ENCODE measurements at regions not wholly inside any gene's neighbourhood (a gene's known extent, or its start where the extent isn't known, plus 50 kb on each side); places are given as distances from the start of the nearest gene placed in this dataset.

DNA sequence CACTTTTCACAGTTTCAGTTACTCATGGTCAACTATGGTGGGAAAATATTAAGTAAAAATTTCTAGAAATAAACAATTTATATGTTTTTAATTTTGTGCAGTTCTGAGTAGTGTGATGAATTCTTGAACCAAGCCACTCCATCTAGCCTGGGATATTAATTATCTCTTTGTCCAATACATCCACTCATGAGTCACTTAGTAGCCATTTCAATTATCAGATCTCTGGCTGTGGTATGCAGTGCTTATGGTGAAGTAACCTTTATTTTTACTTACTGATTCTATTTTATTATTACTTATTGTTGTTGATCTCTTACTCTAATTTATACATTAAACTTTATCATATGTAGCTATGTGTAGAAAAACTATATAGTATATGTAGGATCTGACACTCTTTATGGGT is 128.9 kb upstream of the KLHL1 start:
- TF ChIP-seq POLR2AphosphoS5 (IDR thresholded peaks at IDR 0.05; ENCODE audit: low read depth, low read length) (no peak), POLR2A (IDR thresholded peaks at IDR 0.05; ENCODE audit: low read depth, low read length) (no peak), TAF1 (IDR thresholded peaks at IDR 0.05; ENCODE audit: low read depth, low read length) (no peak), SPI1 (IDR thresholded peaks at IDR 0.05; ENCODE audit: low read depth, low read length) (no peak), POU2F2 (IDR thresholded peaks at IDR 0.05; ENCODE audit: low read depth, low read length) (no peak), PAX5 (IDR thresholded peaks at IDR 0.05; ENCODE audit: insufficient read depth, low read length, severe bottlenecking) (no peak)

All from GM12891 (cell line).